ENCODE measurements at regions not wholly inside any gene's neighbourhood (a gene's known extent, or its start where the extent isn't known, plus 50 kb on each side); places are given as distances from the start of the nearest gene placed in this dataset.

DNA sequence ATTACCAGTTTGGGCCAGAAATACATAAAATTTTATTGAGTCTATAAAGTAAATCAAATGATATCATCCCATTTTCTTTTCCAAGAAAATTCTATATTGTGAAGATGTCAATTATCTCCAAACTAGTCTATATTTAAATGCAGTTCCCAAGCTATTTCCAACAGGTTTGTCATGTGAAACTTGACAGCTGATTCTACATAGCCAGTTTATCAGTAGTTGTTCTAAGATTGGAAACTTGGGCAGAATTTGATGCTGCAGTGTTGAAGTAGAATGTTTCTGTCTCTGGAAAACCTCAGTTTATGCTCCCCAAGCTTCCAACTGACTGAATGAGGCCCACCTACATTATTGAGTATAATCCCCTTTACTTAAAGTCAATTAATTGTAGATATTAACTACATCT lies 994.1 kb downstream of the PCDH7 start:
- H3K27me3 ChIP-seq (ENCODE audit: control insufficient read depth, insufficient read depth, low read length) = no peaks in the 10 kb centered on the region
- H3K4me1 ChIP-seq (ENCODE audit: control insufficient read depth in 2 of 3, insufficient read depth in 2 of 3, low read depth in 1 of 3, low read length in 3 of 3) = no peaks in the 10 kb centered on the region
- FAIRE-seq = no peak
- H3K9ac ChIP-seq (ENCODE audit: low read length in 3 of 3) = no peak overlapping the region
- no peak overlapping the region for H3K4me3 ChIP-seq (ENCODE audit: low read length in 3 of 3)
- H3K9me3 ChIP-seq (ENCODE audit: control insufficient read depth in 2 of 3, insufficient read depth in 1 of 3, low read length in 3 of 3) = no peaks in the 10 kb centered on the region
- intact Hi-C loops (cut with DNase I) = no loop called here
- no peak overlapping the region for H3K27ac ChIP-seq (ENCODE audit: low read depth in 2 of 2, low read length in 2 of 2)
- TF ChIP-seq, protein P1, sequence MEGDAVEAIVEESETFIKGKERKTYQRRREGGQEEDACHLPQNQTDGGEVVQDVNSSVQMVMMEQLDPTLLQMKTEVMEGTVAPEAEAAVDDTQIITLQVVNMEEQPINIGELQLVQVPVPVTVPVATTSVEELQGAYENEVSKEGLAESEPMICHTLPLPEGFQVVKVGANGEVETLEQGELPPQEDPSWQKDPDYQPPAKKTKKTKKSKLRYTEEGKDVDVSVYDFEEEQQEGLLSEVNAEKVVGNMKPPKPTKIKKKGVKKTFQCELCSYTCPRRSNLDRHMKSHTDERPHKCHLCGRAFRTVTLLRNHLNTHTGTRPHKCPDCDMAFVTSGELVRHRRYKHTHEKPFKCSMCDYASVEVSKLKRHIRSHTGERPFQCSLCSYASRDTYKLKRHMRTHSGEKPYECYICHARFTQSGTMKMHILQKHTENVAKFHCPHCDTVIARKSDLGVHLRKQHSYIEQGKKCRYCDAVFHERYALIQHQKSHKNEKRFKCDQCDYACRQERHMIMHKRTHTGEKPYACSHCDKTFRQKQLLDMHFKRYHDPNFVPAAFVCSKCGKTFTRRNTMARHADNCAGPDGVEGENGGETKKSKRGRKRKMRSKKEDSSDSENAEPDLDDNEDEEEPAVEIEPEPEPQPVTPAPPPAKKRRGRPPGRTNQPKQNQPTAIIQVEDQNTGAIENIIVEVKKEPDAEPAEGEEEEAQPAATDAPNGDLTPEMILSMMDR (IDR thresholded peaks at IDR 0.05; ENCODE audit: borderline replicate concordance, extremely low read depth, insufficient read depth) = no peak
- no peak for DNase-seq
- no peaks in the 10 kb centered on the region for H3K36me3 ChIP-seq (ENCODE audit: control insufficient read depth in 2 of 3, insufficient read depth in 3 of 3, low read length in 3 of 3)

DNA sequence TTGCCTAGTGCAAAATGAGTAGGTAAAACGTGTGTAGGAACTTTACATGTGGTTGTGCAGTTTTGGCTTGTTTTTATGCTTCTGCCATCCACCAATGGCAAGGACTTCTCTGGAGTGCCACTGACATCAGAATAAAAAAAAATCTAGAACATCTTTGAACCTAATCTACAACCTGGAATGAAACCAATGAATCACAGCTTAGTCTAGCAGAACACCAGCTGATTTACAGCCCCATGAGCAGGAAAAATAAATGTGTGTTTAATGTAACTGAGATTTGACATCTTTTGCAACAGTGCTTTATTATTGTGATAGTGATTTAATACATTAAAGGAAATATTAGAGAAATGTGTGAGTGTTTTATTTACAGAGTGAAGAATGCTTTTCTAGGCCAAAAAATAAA lies 995.1 kb downstream of the PCDH7 start:
- no peaks in the 10 kb centered on the region for H3K36me3 ChIP-seq (ENCODE audit: control insufficient read depth in 2 of 3, insufficient read depth in 3 of 3, low read length in 3 of 3)
- H3K27me3 ChIP-seq (ENCODE audit: control insufficient read depth, insufficient read depth, low read length) = no peaks in the 10 kb centered on the region
- H3K9ac ChIP-seq (ENCODE audit: low read length in 3 of 3) = no peak overlapping the region
- TF ChIP-seq, protein P1 (IDR thresholded peaks at IDR 0.05; ENCODE audit: borderline replicate concordance, extremely low read depth, insufficient read depth) = no peak
- DNase-seq = peak in 1 of 5 donors; percentile 1
- H3K4me1 ChIP-seq (ENCODE audit: control insufficient read depth in 2 of 3, insufficient read depth in 2 of 3, low read depth in 1 of 3, low read length in 3 of 3) = no peaks in the 10 kb centered on the region
- FAIRE-seq = no peak
- H3K4me3 ChIP-seq (ENCODE audit: low read length in 3 of 3) = no peak overlapping the region
- no peaks in the 10 kb centered on the region for H3K9me3 ChIP-seq (ENCODE audit: control insufficient read depth in 2 of 3, insufficient read depth in 1 of 3, low read length in 3 of 3)
- no peak overlapping the region for H3K27ac ChIP-seq (ENCODE audit: low read depth in 2 of 2, low read length in 2 of 2)
- intact Hi-C loops (cut with DNase I) = no loop called here

DNA sequence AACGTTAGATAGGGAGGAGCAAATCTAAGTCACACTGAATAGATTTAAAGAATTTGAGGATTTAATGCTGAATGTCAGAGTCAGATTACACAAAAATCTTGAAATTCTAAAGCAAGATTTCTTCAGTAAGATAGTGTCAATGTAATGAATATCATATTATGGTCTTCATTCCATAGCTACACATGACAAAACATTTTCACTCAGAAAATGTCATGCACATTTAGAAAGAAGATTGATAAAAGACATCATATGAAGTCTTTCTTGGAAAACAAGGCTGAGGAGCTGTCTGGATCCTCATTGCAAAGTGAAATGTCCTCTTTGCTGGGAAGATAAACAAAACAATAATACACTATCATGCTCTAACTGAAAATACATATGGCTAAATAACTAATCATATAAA lies 1006.9 kb downstream of the PCDH7 start:
- Histone ChIP-seq H3K27ac (ENCODE audit: low read depth in 2 of 2, low read length in 2 of 2) (no peak overlapping the region), H3K9me3 (ENCODE audit: control insufficient read depth in 2 of 3, insufficient read depth in 1 of 3, low read length in 3 of 3) (no peaks in the 10 kb centered on the region), H3K4me1 (ENCODE audit: control insufficient read depth in 2 of 3, insufficient read depth in 2 of 3, low read depth in 1 of 3, low read length in 3 of 3) (no peaks in the 10 kb centered on the region), H3K27me3 (ENCODE audit: control insufficient read depth, insufficient read depth, low read length) (no peaks in the 10 kb centered on the region), H3K4me3 (ENCODE audit: low read length in 3 of 3) (no peak overlapping the region), H3K36me3 (ENCODE audit: control insufficient read depth in 2 of 3, insufficient read depth in 3 of 3, low read length in 3 of 3) (no peaks in the 10 kb centered on the region), H3K9ac (ENCODE audit: low read length in 3 of 3) (no peak overlapping the region)
- intact Hi-C loops (cut with DNase I) = no loop called here
- no peak for FAIRE-seq
- no peak for DNase-seq
- TF ChIP-seq, protein P1 (IDR thresholded peaks at IDR 0.05; ENCODE audit: borderline replicate concordance, extremely low read depth, insufficient read depth) = no peak

DNA sequence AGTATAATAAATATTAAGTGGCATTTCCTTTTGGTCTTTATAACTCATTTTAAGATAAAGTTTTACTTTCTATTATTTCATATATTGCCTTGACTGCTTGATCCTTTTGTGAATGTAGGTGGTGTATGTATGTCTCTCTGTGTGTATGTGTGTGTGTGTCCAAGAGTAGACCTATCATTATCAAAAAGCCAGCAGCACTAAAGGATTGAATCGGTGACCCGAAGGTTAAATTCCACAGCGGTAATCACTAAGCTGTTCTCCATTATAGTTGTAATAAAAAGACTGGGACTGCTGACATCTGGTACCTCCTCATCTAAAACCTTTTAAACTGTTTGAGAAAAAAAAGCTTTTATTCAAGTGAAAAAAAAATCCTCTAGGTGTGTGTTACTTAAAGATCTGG lies 1014.8 kb downstream of the PCDH7 start:
- H3K9me3 ChIP-seq (ENCODE audit: control insufficient read depth in 2 of 3, insufficient read depth in 1 of 3, low read length in 3 of 3) = no peaks in the 10 kb centered on the region
- intact Hi-C loops (cut with DNase I) = no loop called here
- DNase-seq = no peak
- H3K27ac ChIP-seq (ENCODE audit: low read depth in 2 of 2, low read length in 2 of 2) = no peak overlapping the region
- H3K4me3 ChIP-seq (ENCODE audit: low read length in 3 of 3) = no peak overlapping the region
- no peaks in the 10 kb centered on the region for H3K4me1 ChIP-seq (ENCODE audit: control insufficient read depth in 2 of 3, insufficient read depth in 2 of 3, low read depth in 1 of 3, low read length in 3 of 3)
- no peak for FAIRE-seq
- TF ChIP-seq, protein P1 (IDR thresholded peaks at IDR 0.05; ENCODE audit: borderline replicate concordance, extremely low read depth, insufficient read depth) = no peak
- H3K36me3 ChIP-seq (ENCODE audit: control insufficient read depth in 2 of 3, insufficient read depth in 3 of 3, low read length in 3 of 3) = no peaks in the 10 kb centered on the region
- no peak overlapping the region for H3K9ac ChIP-seq (ENCODE audit: low read length in 3 of 3)
- H3K27me3 ChIP-seq (ENCODE audit: control insufficient read depth, insufficient read depth, low read length) = no peaks in the 10 kb centered on the region

Data from kidney (tissue), 13 donors.